ENCODE measurements at regions not wholly inside any gene's neighbourhood (a gene's known extent, or its start where the extent isn't known, plus 50 kb on each side); places are given as distances from the start of the nearest gene placed in this dataset.
"Not testable (repeated sequence)": the region's sequence is repeated elsewhere in the genome, so short reads cannot be mapped to it uniquely, and the experiment has no call there.

GRCh38 chr11:126130781-126131180, 68.1 kb upstream of the CDON start:
- not testable (repeated sequence) for H3K4me3 ChIP-seq (ENCODE audit: low read depth, low read length); H4K12ac ChIP-seq (ENCODE audit: low read depth, low read length); H3K79me1 ChIP-seq (ENCODE audit: low read length); H3K23ac ChIP-seq (ENCODE audit: low read length); H2BK120ac ChIP-seq (ENCODE audit: insufficient read depth, low read length, poor library complexity); H3K4ac ChIP-seq (ENCODE audit: low read depth, low read length); H4K91ac ChIP-seq (ENCODE audit: low read depth, low read length); H3K4me2 ChIP-seq (ENCODE audit: low read length); H3K18ac ChIP-seq (ENCODE audit: low read length); H3K27me3 ChIP-seq (ENCODE audit: insufficient read depth, low read length); H4K8ac ChIP-seq (ENCODE audit: low read depth, low read length); H3K9ac ChIP-seq (ENCODE audit: low read length); H2BK5ac ChIP-seq (ENCODE audit: low read depth, low read length, poor library complexity); H2BK12ac ChIP-seq (ENCODE audit: low read length); H3K36me3 ChIP-seq (ENCODE audit: control insufficient read depth in 1 of 2, insufficient read depth in 2 of 2, low read length in 2 of 2); H3K79me2 ChIP-seq (ENCODE audit: control insufficient read depth, insufficient read depth, low read length, poor library complexity); H2AFZ ChIP-seq (ENCODE audit: insufficient read depth, low read length, poor library complexity); DNase-seq; H3K27ac ChIP-seq (ENCODE audit: low read depth, low read length); H3K9me3 ChIP-seq (ENCODE audit: insufficient read depth, low read depth, low read length); H3K14ac ChIP-seq (ENCODE audit: low read length); H2AK5ac ChIP-seq (ENCODE audit: low read length)
- H3K4me1 ChIP-seq (ENCODE audit: control insufficient read depth in 1 of 2, insufficient read depth in 2 of 2, low read length in 2 of 2): peaks cover 20 to 29% of the 10 kb centered on the region in 2 experiments
- no CpG with 5 or more reads among the region's 11 CpGs for WGBS (ENCODE audit: extremely low coverage, insufficient coverage, insufficient read length)

- Histone ChIP-seq H3K4me3 (ENCODE audit: low read depth, low read length) (no peak overlapping the region), H2BK12ac (ENCODE audit: low read length) (peak overlapping the region; percentile 32), H3K9me3 (ENCODE audit: insufficient read depth, low read depth, low read length) (no peaks in the 10 kb centered on the region), H4K91ac (ENCODE audit: low read depth, low read length) (peak overlapping the region; percentile 7), H3K9ac (ENCODE audit: low read length) (no peak overlapping the region), H3K36me3 (ENCODE audit: control insufficient read depth in 1 of 2, insufficient read depth in 2 of 2, low read length in 2 of 2) (no peaks in the 10 kb centered on the region), H3K27ac (ENCODE audit: low read depth, low read length) (no peak overlapping the region), H3K23ac (ENCODE audit: low read length) (no peak overlapping the region), H3K18ac (ENCODE audit: low read length) (no peak overlapping the region), H4K8ac (ENCODE audit: low read depth, low read length) (no peak overlapping the region), H3K14ac (ENCODE audit: low read length) (no peak overlapping the region), H2AK5ac (ENCODE audit: low read length) (no peak overlapping the region), H2BK5ac (ENCODE audit: low read depth, low read length, poor library complexity) (no peak overlapping the region), H3K4ac (ENCODE audit: low read depth, low read length) (no peak overlapping the region), H3K79me1 (ENCODE audit: low read length) (peaks cover 9% of the 10 kb centered on the region), H3K4me1 (ENCODE audit: control insufficient read depth in 1 of 2, insufficient read depth in 2 of 2, low read length in 2 of 2) (peaks cover 20 to 25% of the 10 kb centered on the region in 2 experiments), H3K4me2 (ENCODE audit: low read length) (no peak overlapping the region), H3K27me3 (ENCODE audit: insufficient read depth, low read length) (no peaks in the 10 kb centered on the region), H3K79me2 (ENCODE audit: control insufficient read depth, insufficient read depth, low read length, poor library complexity) (no peaks in the 10 kb centered on the region), H2AFZ (ENCODE audit: insufficient read depth, low read length, poor library complexity) (no peak overlapping the region), H4K12ac (ENCODE audit: low read depth, low read length) (no peak overlapping the region), H2BK120ac (ENCODE audit: insufficient read depth, low read length, poor library complexity) (no peak overlapping the region)
- no CpG with 5 or more reads among the region's 13 CpGs for WGBS (ENCODE audit: extremely low coverage, insufficient coverage, insufficient read length)
- peak in 1 of 2 donors; percentile 6 for DNase-seq
Observed at GRCh38 chr11:126129727-126130671, 67.3 kb upstream of the CDON start.

- Histone ChIP-seq H2BK12ac (ENCODE audit: low read length) (no peak overlapping the region), H3K18ac (ENCODE audit: low read length) (no peak overlapping the region), H4K91ac (ENCODE audit: low read depth, low read length) (no peak overlapping the region), H3K23ac (ENCODE audit: low read length) (no peak overlapping the region), H2AFZ (ENCODE audit: insufficient read depth, low read length, poor library complexity) (no peak overlapping the region), H2BK120ac (ENCODE audit: insufficient read depth, low read length, poor library complexity) (no peak overlapping the region), H3K79me2 (ENCODE audit: control insufficient read depth, insufficient read depth, low read length, poor library complexity) (no peaks in the 10 kb centered on the region), H4K12ac (ENCODE audit: low read depth, low read length) (no peak overlapping the region), H3K4me3 (ENCODE audit: low read depth, low read length) (no peak overlapping the region), H3K27ac (ENCODE audit: low read depth, low read length) (no peak overlapping the region), H2BK5ac (ENCODE audit: low read depth, low read length, poor library complexity) (no peak overlapping the region), H3K9ac (ENCODE audit: low read length) (no peak overlapping the region), H3K4ac (ENCODE audit: low read depth, low read length) (no peak overlapping the region), H3K79me1 (ENCODE audit: low read length) (peaks cover 9% of the 10 kb centered on the region), H4K8ac (ENCODE audit: low read depth, low read length) (no peak overlapping the region), H3K4me2 (ENCODE audit: low read length) (peak overlapping the region; percentile 12), H2AK5ac (ENCODE audit: low read length) (no peak overlapping the region), H3K9me3 (ENCODE audit: insufficient read depth, low read depth, low read length) (no peaks in the 10 kb centered on the region), H3K14ac (ENCODE audit: low read length) (no peak overlapping the region), H3K36me3 (ENCODE audit: control insufficient read depth in 1 of 2, insufficient read depth in 2 of 2, low read length in 2 of 2) (no peaks in the 10 kb centered on the region), H3K4me1 (ENCODE audit: control insufficient read depth in 1 of 2, insufficient read depth in 2 of 2, low read length in 2 of 2) (peaks cover 17 to 20% of the 10 kb centered on the region in 2 experiments), H3K27me3 (ENCODE audit: insufficient read depth, low read length) (no peaks in the 10 kb centered on the region)
- no peak for DNase-seq
- no CpG with 5 or more reads among the region's 6 CpGs for WGBS (ENCODE audit: extremely low coverage, insufficient coverage, insufficient read length)
Observed at GRCh38 chr11:126127898-126128297, 65.2 kb upstream of the CDON start.

- Histone ChIP-seq H3K79me2 (ENCODE audit: control insufficient read depth, insufficient read depth, low read length, poor library complexity) (no peaks in the 10 kb centered on the region), H3K4me1 (ENCODE audit: control insufficient read depth in 1 of 2, insufficient read depth in 2 of 2, low read length in 2 of 2) (peaks cover 13 to 14% of the 10 kb centered on the region in 2 experiments), H2BK120ac (ENCODE audit: insufficient read depth, low read length, poor library complexity) (peak overlapping the region; percentile 46), H4K12ac (ENCODE audit: low read depth, low read length) (no peak overlapping the region), H4K8ac (ENCODE audit: low read depth, low read length) (no peak overlapping the region), H3K4me3 (ENCODE audit: low read depth, low read length) (no peak overlapping the region), H2AFZ (ENCODE audit: insufficient read depth, low read length, poor library complexity) (no peak overlapping the region), H3K4ac (ENCODE audit: low read depth, low read length) (no peak overlapping the region), H3K14ac (ENCODE audit: low read length) (no peak overlapping the region), H3K36me3 (ENCODE audit: control insufficient read depth in 1 of 2, insufficient read depth in 2 of 2, low read length in 2 of 2) (no peaks in the 10 kb centered on the region), H3K9ac (ENCODE audit: low read length) (no peak overlapping the region), H3K27ac (ENCODE audit: low read depth, low read length) (no peak overlapping the region), H2BK5ac (ENCODE audit: low read depth, low read length, poor library complexity) (no peak overlapping the region), H3K79me1 (ENCODE audit: low read length) (peaks cover 4% of the 10 kb centered on the region), H2AK5ac (ENCODE audit: low read length) (no peak overlapping the region), H3K18ac (ENCODE audit: low read length) (no peak overlapping the region), H2BK12ac (ENCODE audit: low read length) (no peak overlapping the region), H4K91ac (ENCODE audit: low read depth, low read length) (peak overlapping the region; percentile 37), H3K23ac (ENCODE audit: low read length) (no peak overlapping the region), H3K27me3 (ENCODE audit: insufficient read depth, low read length) (no peaks in the 10 kb centered on the region), H3K4me2 (ENCODE audit: low read length) (no peak overlapping the region), H3K9me3 (ENCODE audit: insufficient read depth, low read depth, low read length) (no peaks in the 10 kb centered on the region)
- DNase-seq: no peak
- WGBS (ENCODE audit: extremely low coverage, insufficient coverage, insufficient read length): no CpG with 5 or more reads among the region's 7 CpGs
Observed at GRCh38 chr11:126127284-126127845, 64.7 kb upstream of the CDON start.

All from trophoblast cell (in vitro differentiated cells and primary cell).